ENCODE measurements at regions not wholly inside any gene's neighbourhood (a gene's known extent, or its start where the extent isn't known, plus 50 kb on each side); places are given as distances from the start of the nearest gene placed in this dataset.

DNA sequence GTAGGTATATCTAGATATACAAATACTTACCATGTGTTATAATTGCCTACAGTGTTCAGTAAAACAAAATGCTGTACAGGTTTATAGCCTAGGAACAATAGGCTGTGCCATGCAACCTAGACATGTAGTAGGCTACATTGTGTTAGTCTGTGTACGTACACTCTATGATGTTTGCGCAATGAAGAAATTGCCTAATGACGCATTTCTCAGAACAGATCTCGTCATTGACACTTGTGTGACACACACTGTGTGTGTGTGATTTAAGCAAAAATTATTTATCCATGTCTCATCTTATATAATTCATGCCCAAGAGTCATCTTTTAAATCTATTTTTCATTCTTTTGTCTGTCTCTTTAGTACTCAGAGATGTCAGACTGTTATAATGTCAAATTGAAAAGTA, 1888.8 kb upstream of the PCDH20 start:
- TF ChIP-seq, protein P1, sequence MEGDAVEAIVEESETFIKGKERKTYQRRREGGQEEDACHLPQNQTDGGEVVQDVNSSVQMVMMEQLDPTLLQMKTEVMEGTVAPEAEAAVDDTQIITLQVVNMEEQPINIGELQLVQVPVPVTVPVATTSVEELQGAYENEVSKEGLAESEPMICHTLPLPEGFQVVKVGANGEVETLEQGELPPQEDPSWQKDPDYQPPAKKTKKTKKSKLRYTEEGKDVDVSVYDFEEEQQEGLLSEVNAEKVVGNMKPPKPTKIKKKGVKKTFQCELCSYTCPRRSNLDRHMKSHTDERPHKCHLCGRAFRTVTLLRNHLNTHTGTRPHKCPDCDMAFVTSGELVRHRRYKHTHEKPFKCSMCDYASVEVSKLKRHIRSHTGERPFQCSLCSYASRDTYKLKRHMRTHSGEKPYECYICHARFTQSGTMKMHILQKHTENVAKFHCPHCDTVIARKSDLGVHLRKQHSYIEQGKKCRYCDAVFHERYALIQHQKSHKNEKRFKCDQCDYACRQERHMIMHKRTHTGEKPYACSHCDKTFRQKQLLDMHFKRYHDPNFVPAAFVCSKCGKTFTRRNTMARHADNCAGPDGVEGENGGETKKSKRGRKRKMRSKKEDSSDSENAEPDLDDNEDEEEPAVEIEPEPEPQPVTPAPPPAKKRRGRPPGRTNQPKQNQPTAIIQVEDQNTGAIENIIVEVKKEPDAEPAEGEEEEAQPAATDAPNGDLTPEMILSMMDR (IDR thresholded peaks at IDR 0.05; ENCODE audit: insufficient read depth, low read depth, low read length, missing control alignments): no peak
- no peak overlapping the region for H3K4me3 ChIP-seq (ENCODE audit: low read depth, low read length)
- DNase-seq (ENCODE audit: low read depth): no peak

GRCh38 chr13:63299866-63300394, 1884.3 kb upstream of the PCDH20 start:
- H3K4me3 ChIP-seq (ENCODE audit: low read depth, low read length): no peak overlapping the region
- TF ChIP-seq, protein P1 (IDR thresholded peaks at IDR 0.05; ENCODE audit: insufficient read depth, low read depth, low read length, missing control alignments): no peak
- DNase-seq (ENCODE audit: low read depth): no peak

- TF ChIP-seq, protein P1 (IDR thresholded peaks at IDR 0.05; ENCODE audit: insufficient read depth, low read depth, low read length, missing control alignments): no peak
- DNase-seq (ENCODE audit: low read depth): no peak
These were observed 1881.5 kb upstream of the PCDH20 start for GRCh38 chr13:63297163-63297562.

GRCh38 chr13:63291701-63292100, 1876.1 kb upstream of the PCDH20 start:
- TF ChIP-seq, protein P1 (IDR thresholded peaks at IDR 0.05; ENCODE audit: insufficient read depth, low read depth, low read length, missing control alignments): no peak
- no peak overlapping the region for H3K4me3 ChIP-seq (ENCODE audit: low read depth, low read length)
- no peak for DNase-seq (ENCODE audit: low read depth)

More at GRCh38 chr13:63297163-63297562, 1881.5 kb upstream of the PCDH20 start:
- no peak overlapping the region for H3K4me3 ChIP-seq (ENCODE audit: low read depth, low read length)

- H3K4me3 ChIP-seq (ENCODE audit: low read depth, low read length): no peak overlapping the region
- TF ChIP-seq, protein P1 (IDR thresholded peaks at IDR 0.05; ENCODE audit: insufficient read depth, low read depth, low read length, missing control alignments): no peak
- DNase-seq (ENCODE audit: low read depth): no peak
These were observed 1872.9 kb upstream of the PCDH20 start for GRCh38 chr13:63288576-63288975.

DNA sequence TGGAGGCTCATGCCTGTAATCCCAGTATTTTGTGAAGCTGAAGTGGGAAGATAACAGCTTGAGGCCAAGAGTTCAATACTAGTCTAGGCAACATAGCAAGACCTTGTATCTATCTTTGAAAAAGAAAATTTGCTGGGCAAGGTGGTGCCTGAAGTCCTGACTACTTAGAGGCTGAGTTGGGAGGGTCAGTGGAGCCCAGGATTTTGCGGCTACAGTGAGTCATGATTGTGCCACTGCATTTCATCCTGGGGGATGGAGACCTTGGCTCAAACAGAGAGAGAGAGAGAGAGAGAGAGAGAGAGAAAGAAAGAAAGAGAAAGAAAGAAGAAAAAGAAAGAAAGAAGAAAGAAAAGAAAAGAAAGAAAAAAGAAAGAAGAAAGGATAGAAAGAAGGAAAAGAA, 1872.3 kb upstream of the PCDH20 start:
- H3K4me3 ChIP-seq (ENCODE audit: low read depth, low read length): no peak overlapping the region
- DNase-seq (ENCODE audit: low read depth): no peak
- TF ChIP-seq, protein P1 (IDR thresholded peaks at IDR 0.05; ENCODE audit: insufficient read depth, low read depth, low read length, missing control alignments): no peak

- DNase-seq (ENCODE audit: low read depth): no peak
- TF ChIP-seq, protein P1 (IDR thresholded peaks at IDR 0.05; ENCODE audit: insufficient read depth, low read depth, low read length, missing control alignments): no peak
- H3K4me3 ChIP-seq (ENCODE audit: low read depth, low read length): no peak overlapping the region
These were observed 1869.8 kb upstream of the PCDH20 start for GRCh38 chr13:63285426-63285825.
